NCI-H774 (cell line): ENCODE measurements at regions not wholly inside any gene's neighbourhood (a gene's known extent, or its start where the extent isn't known, plus 50 kb on each side); places are given as distances from the start of the nearest gene placed in this dataset.

ENCODE experiments used
- DNase-seq: peaks from one replicate; lab custom pipeline; 2025; lab: John Stamatoyannopoulos, UW

- DNase-seq, result no peak
Measured at GRCh38 chr11:116532066-116532465, 240.7 kb downstream of the BUD13 start.

DNA sequence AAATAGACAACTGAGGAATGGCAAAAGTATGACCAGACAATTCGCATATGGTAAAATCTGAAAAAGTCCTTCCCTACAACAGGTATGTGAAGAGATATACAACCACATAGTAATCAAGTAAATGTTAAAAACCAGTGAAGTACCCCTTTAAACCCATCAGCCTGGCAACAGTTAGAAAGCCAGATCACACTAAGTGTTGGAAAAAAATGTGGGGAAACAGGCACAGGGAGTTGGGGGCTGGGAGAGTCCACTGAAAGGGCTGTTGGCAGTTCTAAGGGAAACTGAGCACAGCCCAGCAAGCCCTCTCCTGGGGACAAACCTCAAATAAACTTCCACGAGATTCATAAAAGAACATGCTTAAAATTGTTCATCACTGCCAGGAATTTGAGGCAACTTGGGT lies 242.1 kb downstream of the BUD13 start:
- DNase-seq, result no peak

DNA sequence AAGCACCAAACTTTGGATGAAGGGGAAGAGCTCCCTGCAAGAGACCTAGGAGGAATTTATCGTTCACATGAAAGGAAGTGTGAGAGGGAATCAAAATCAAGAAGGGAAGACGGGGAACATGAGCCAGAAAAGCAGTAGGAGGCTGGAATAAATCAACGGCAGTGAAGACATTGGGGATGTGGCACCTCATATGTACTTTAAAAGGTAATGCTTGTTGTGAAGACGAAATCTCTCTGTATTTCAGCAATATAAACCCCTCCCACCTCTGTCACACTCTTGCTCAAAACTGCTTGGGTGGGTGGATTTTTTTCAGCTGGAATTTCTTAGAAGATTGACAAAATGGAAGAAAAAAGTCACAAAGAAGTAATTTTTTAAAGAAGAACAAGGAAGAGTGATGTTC lies 243.5 kb downstream of the BUD13 start:
- DNase-seq, result no peak

DNA sequence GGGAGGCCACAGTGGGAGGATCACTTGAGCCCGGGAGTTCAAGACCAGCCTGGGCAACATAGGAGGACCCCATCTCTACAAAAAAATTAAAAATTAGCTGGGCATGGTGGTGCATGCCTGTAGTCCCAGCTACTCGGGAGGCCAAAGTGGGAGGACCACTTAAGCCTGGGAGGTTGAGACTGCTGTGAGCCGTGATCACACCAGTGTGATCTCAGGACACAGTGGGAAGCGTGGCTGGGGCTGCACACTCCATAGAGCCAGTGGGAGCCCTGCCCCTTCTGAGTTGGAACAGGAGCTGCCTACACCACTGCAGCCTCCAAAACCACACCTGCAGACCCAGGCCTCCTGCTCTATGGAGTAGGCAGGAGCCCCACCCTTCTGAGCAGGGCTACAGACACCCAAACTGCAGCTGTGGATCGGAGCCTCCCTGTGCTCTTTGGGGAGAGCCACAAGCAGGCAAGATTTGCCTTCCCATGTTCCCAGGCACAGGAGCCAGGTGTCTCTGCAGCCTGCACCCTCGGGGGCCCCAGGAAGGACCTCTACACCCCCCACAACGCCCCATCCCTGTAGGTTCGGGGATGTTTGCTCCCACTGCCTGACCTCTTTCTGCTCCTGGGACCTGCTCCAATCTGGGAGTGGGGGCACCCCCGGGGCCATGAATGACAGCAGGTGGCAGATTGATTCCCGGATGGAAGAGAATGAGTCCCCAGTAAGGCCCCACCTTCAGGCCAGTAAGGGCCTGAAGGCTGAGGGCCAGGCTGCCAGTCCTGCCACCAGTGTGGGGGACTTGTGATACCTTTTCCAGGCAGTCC lies 245.4 kb downstream of the BUD13 start:
- no peak for DNase-seq

- DNase-seq, result no peak
Measured at GRCh38 chr11:116525961-116526495, 246.8 kb downstream of the BUD13 start.

- no peak for DNase-seq
Measured at GRCh38 chr11:116519499-116519898, 253.3 kb downstream of the BUD13 start.

GRCh38 chr11:116518141-116518540 lies 254.6 kb downstream of the BUD13 start:
- no peak for DNase-seq

DNA sequence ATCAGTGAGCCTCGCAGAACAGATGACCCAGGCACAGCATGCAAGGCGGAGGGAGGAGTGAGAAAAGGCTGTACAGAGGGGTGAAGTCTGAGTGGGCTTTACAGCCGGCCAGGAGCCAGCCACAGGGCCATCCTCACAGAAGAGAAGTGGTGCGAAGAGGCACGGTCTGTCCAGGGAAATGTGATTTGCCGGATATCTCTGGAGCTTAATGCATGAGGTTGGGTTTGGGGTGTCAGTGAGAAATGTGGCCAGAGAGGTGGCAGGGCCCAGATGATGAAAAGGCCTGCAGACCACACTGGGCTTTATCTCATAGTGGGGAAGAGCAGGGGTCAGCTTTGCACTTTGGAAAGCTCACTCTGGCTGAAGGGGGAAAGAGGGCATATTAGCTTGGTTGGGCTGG lies 255.2 kb downstream of the BUD13 start:
- DNase-seq, result no peak

- peak; percentile 32 for DNase-seq
Measured at GRCh38 chr11:116517077-116517476, 255.7 kb downstream of the BUD13 start.

DNA sequence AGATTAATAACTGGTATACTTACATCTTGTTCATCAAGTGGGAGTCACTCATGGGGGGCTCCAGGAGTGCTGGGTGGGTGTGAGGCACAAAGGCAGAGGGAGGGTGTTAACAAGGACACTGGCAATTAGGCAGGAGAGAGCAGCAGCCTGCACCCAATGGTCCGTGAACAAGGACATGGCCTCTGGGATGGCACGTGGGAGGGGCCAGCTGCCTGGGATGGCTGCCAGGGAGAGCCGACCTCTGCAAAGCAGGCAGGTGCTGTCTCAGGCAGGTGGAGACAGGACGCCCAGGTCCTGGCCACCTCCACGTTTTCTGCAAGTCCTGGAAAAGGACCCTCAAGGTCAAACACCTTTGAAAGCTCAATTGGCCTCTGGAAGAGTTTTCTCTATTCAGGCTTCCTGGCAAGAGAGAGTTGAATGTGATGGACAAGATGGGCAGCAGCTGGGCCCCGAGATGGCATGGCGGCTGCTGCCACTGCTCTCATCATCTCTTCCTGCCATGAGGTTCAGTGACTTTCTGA lies 257.1 kb downstream of the BUD13 start:
- DNase-seq, result peak; percentile 73

DNA sequence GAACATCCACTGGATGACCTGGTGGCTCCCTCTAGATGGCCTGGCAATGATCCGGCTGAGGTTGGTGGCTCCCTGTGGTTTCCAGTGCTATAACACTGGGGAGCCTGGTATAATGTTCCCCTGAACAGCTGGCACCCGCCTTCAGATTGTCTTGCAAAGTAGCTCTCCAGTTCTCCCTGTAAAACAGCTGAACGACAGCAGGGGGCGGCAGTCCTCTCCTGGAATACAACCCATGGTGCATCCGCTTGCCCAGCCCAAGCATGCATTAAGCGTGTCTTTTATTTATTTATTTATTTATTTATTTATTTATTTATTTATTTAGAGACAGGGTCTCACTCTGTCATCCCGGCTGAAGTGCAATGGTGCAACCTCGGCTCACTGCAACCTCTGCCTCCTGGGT lies 258.9 kb downstream of the BUD13 start:
- no peak for DNase-seq

DNA sequence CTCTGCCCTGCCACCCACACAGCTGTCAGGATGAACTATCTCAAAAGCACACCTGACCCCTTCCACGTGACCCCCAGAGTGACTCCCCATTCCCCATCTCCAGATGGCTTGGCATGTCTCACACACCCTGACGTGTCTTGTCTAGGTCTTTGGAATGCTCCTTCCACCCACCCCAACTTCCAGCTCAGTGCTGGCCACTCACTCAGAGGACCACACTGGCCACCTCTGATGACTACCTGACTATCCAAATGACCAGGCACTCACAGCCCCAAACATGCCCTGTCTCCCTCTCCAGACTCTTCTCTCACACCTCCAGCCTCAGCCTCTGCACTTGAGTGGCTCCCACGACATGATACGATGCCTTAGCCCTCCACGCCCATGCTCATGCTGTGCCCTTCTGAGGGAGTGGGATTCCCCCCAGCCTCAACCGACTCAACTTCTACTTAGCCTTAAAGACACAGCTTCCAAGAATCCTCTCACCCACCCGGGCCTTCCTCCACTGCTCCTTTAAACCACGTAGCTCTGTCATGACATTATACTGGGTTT lies 259.4 kb downstream of the BUD13 start:
- DNase-seq, result no peak

GRCh38 chr11:116512841-116513240 lies 259.9 kb downstream of the BUD13 start:
- DNase-seq, result no peak

- no peak for DNase-seq
Measured at GRCh38 chr11:116511684-116512083, 261.1 kb downstream of the BUD13 start.

GRCh38 chr11:116510886-116511650 lies 261.7 kb downstream of the BUD13 start:
- no peak for DNase-seq

GRCh38 chr11:116510166-116510565 lies 262.6 kb downstream of the BUD13 start:
- DNase-seq, result no peak

- no peak for DNase-seq
Measured at GRCh38 chr11:116509551-116509950, 263.2 kb downstream of the BUD13 start.

DNA sequence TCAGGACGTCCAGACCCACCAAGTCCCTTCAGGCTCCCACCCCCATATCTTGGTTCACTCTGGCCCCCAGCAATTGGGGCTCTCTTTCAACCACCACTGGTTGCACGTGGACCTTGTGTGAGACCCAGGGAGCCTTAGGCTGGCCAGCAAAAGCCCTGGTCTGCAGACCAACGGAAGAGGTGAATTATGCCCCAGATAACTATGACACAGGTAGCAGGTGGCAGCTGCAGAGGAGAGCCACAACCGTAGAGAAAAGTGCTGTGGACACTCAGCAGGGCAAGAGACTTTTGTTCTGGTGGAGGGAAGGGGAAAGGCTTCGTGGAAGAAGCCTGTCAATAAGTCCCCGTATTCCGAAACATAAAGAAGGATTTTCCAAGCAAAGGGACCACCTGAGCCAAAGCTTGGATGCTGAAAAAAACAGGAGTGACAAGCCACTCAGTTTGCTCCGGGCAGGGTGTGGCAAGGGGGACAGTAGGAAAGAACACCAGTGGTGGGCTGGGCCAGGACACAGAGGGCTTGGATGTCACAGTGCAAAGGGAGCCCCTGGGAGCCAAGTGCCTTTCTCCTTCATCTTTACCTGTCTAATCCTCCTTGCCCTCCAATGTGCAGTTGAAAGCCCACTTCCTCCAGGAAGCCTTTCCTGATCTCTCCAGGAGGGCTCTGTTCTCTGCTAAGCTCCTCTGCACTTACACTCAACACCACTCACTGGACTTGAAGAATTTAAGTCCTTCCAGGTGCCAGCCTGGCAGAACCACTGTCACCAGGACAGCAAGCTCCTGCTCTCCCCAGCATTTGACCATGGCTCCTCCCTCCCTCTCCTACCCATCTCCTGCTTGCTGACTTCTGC lies 264.7 kb downstream of the BUD13 start:
- no peak for DNase-seq

GRCh38 chr11:116507016-116507415 lies 265.8 kb downstream of the BUD13 start:
- no peak for DNase-seq

GRCh38 chr11:116506263-116506825 lies 266.4 kb downstream of the BUD13 start:
- DNase-seq, result no peak
